Calu3 (cell line): ENCODE measurements at regions not wholly inside any gene's neighbourhood (a gene's known extent, or its start where the extent isn't known, plus 50 kb on each side); places are given as distances from the start of the nearest gene placed in this dataset.

Source experiments
- BruUV-seq: library from RNA; stranded (reverse); fragments of 400-500 nt; replicated peaks from 2 replicates; lab custom pipeline; 2021; lab: Mats Ljungman, UMichigan
- CTCF ChIA-PET: fragments of 300-600 bp; sonication (Branson Sonifier 250); formaldehyde crosslinking; loops from one replicate; lab custom pipeline; 2022; ENCODE audit warnings: antibody characterized with exemption; lab: Charles Lee
- DNase-seq: peaks from one replicate; pipeline ENCODE4 v3.0.0; 2022
- H3K27ac Mint-ChIP-seq: one replicate; pipeline ENCODE4 v1.8.0; 2022; ENCODE audit warnings: mixed read lengths; ENCODE audit not compliant: unreplicated experiment
- H3K27me3 Mint-ChIP-seq: one replicate; pipeline ENCODE4 v1.8.0; 2022; ENCODE audit warnings: mixed read lengths; ENCODE audit not compliant: unreplicated experiment
- H3K36me3 Mint-ChIP-seq: one replicate; pipeline ENCODE4 v1.8.0; 2022; ENCODE audit warnings: mild to moderate bottlenecking, moderate library complexity, mixed read lengths; ENCODE audit not compliant: insufficient read depth, unreplicated experiment
- H3K4me1 Mint-ChIP-seq: one replicate; pipeline ENCODE4 v1.8.0; 2022; ENCODE audit warnings: mild to moderate bottlenecking, low read depth, mixed read lengths; ENCODE audit not compliant: unreplicated experiment
- H3K4me3 Mint-ChIP-seq: one replicate; pipeline ENCODE4 v1.8.0; 2022; ENCODE audit warnings: mild to moderate bottlenecking, low read depth, moderate library complexity, mixed read lengths; ENCODE audit not compliant: unreplicated experiment
- H3K9me3 Mint-ChIP-seq: one replicate; pipeline ENCODE4 v1.8.0; 2022; ENCODE audit warnings: low read depth, mixed read lengths; ENCODE audit not compliant: unreplicated experiment
- intact Hi-C: fragments of 100-400 bp; cut with micrococcal nuclease; formaldehyde crosslinking; loops from one replicate; pipeline ENCODE4 v1.10.0; 2022; ENCODE audit not compliant: unreplicated experiment
- TF ChIP-seq, protein P1 (sequence below): fragments of 200-600 bp; IDR thresholded peaks from one replicate; pipeline ENCODE4 v1.8.0; 2022; ENCODE audit warnings: antibody characterized with exemption; ENCODE audit not compliant: unreplicated experiment

DNA sequence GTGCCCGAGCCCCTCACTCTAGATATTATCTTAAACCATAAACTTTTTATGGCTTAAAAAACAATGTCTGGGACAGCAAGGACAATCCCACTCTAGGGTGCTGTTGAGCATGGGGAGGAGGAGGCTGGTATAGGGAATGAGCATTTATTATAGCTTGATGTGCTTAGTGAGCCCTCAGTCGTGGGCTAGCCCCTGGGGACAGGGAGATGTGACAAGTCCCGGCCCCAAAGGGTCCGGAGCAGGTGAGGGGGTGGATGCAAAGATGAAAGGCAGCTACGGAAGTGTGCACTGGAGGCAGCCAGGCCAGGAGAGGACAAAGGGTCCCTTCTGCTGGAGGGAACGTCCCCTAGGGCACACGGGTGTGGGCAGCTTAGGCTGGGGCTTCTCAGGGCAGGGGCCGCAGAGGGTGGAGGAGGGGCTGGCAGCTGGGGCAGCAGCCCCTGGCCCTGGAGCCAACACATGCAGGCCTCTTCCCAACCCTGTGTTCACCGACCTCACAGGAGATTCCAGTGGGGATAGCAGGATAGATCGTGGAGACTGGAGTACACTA, 106.3 kb upstream of the GPC1 start:
- intact Hi-C loops: no loop called here
- Mint-ChIP-seq H3K27ac (no peak overlapping the region), H3K36me3 (no peaks in the 10 kb centered on the region), H3K27me3 (peaks cover 86% of the 10 kb centered on the region), H3K9me3 (peaks cover 5% of the 10 kb centered on the region), H3K4me1 (peaks cover 10% of the 10 kb centered on the region), H3K4me3 (no peak overlapping the region)
- BruUV-seq: no TSS peak
- CTCF ChIA-PET: no interaction called here
- DNase-seq: no peak
- TF ChIP-seq, protein P1, sequence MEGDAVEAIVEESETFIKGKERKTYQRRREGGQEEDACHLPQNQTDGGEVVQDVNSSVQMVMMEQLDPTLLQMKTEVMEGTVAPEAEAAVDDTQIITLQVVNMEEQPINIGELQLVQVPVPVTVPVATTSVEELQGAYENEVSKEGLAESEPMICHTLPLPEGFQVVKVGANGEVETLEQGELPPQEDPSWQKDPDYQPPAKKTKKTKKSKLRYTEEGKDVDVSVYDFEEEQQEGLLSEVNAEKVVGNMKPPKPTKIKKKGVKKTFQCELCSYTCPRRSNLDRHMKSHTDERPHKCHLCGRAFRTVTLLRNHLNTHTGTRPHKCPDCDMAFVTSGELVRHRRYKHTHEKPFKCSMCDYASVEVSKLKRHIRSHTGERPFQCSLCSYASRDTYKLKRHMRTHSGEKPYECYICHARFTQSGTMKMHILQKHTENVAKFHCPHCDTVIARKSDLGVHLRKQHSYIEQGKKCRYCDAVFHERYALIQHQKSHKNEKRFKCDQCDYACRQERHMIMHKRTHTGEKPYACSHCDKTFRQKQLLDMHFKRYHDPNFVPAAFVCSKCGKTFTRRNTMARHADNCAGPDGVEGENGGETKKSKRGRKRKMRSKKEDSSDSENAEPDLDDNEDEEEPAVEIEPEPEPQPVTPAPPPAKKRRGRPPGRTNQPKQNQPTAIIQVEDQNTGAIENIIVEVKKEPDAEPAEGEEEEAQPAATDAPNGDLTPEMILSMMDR: no peak

DNA sequence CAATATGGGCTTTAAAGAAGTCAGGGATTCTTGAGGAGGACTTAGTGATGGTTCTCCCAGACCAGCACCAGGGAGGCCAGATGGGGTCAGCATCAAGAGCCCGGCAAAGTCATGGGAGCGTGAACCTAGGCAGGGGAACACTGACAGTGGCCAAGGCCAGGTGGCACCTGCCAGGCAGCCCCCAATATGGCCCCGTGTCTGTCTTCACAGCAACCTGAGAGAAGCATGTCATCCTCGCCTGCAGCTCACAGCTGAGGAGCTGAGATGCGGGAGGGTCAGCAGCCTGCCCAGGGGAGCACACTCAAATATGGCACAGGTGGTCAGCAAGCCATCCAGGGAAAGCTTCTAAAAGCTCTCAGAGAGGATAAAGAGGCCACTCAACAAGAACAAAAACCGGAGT, 105.7 kb upstream of the GPC1 start:
- no peak for DNase-seq
- Mint-ChIP-seq H3K4me3 (no peak overlapping the region), H3K4me1 (peaks cover 10% of the 10 kb centered on the region), H3K9me3 (peaks cover 5% of the 10 kb centered on the region), H3K36me3 (no peaks in the 10 kb centered on the region), H3K27me3 (peaks cover 86% of the 10 kb centered on the region), H3K27ac (no peak overlapping the region)
- intact Hi-C loops: no loop called here
- BruUV-seq: no TSS peak
- TF ChIP-seq, protein P1: no peak
- CTCF ChIA-PET: no interaction called here

DNA sequence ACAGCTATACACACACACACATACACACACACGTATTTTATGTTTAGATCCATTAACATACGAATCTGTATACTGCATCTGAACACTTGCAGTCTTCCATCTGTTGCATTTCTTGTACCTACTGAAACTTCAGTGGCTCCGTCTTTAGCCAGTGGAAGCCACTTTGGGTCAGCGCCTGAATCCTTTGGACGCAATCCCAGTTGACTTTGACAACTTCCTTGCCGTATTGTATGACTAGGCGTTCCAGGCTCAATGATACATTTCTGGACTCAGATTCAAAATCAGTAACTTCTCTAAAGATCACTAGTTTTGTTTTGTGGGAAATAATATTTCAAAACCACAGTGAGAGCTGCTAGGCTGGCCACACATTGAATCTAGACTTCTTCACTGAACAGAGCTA, 101.5 kb upstream of the GPC1 start:
- no TSS peak for BruUV-seq
- CTCF ChIA-PET: no interaction called here
- Mint-ChIP-seq H3K27ac (no peak overlapping the region), H3K27me3 (peaks cover 100% of the 10 kb centered on the region), H3K4me1 (no peaks in the 10 kb centered on the region), H3K9me3 (peaks cover 5% of the 10 kb centered on the region), H3K36me3 (no peaks in the 10 kb centered on the region), H3K4me3 (no peak overlapping the region)
- DNase-seq: no peak
- intact Hi-C loops: no loop called here
- TF ChIP-seq, protein P1: no peak

DNA sequence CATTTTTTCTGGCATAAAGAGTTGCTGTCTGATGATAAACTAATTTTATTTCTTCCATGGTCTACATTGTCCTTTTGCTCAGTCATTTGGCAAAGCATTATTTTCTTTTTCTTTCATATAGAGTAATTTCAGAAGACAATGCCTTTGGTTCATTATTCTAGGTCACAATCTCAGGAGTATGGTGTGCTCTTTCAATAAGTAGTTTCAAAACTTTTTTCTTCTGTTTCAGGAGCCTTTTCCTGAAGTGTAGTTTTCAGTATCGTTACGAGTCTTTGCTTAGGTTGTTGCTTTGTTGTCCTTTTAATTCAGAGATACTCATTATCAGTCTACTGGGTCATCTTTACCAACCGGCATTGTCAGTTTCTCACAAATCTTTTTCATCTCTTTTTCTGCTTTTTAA, 100.4 kb upstream of the GPC1 start:
- no peak for DNase-seq
- Mint-ChIP-seq H3K36me3 (no peaks in the 10 kb centered on the region), H3K4me1 (no peaks in the 10 kb centered on the region), H3K9me3 (peaks cover 5% of the 10 kb centered on the region), H3K27ac (no peak overlapping the region), H3K27me3 (peaks cover 97% of the 10 kb centered on the region), H3K4me3 (no peak overlapping the region)
- CTCF ChIA-PET: no interaction called here
- BruUV-seq: no TSS peak
- intact Hi-C loops: no loop called here
- TF ChIP-seq, protein P1: no peak
